ENCODE measurements at regions not wholly inside any gene's neighbourhood (a gene's known extent, or its start where the extent isn't known, plus 50 kb on each side); places are given as distances from the start of the nearest gene placed in this dataset.

DNA sequence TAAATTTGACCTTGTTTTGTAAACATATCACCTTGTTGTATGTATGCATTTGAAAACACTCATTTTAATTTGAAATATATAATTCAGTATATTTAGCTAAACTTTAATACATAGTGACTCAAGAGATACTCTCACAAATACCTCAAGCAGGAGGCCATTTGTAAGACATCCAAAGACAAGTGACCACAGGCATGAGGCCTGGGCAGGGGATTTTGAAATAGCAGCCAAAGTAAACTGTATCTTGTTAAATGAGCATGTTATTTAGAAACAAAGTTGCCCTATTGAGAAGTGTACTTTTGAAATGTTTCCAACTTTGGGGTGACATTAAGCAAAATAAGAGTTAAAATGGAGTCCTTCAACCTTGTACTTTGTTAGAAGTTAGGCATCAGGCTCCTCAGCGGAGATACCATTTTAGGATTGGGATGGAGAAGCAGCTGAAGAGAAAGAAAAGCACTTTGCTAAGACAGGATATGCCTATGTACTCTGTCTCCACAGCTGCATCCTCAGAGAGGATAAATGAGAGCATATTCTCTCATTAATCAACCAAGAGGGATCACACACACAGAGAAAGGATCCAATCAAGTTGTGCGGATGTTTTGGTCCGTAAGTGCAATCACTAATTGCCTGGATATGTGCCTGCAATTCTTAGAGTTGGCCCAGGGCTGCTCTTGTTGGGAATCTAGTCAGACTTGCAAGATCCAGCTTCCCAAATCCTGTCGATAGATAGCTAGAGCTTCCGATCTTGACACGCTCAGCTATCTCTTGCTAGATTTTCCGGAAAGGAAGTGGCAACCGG, 157.5 kb upstream of the HAPLN1 start (continued):
- TF ChIP-seq BCL3 (IDR thresholded peaks at IDR 0.05; ENCODE audit: borderline replicate concordance, insufficient read depth, low read depth, low read length, poor library complexity, severe bottlenecking) (no peak), MYB (IDR thresholded peaks at IDR 0.05; ENCODE audit: borderline replicate concordance, low read depth, low read length) (no peak), HDAC2 (IDR thresholded peaks at IDR 0.05) (no peak), FOS (IDR thresholded peaks at IDR 0.05; ENCODE audit: borderline replicate concordance, extremely low read depth, insufficient read length) (no peak)

DNA sequence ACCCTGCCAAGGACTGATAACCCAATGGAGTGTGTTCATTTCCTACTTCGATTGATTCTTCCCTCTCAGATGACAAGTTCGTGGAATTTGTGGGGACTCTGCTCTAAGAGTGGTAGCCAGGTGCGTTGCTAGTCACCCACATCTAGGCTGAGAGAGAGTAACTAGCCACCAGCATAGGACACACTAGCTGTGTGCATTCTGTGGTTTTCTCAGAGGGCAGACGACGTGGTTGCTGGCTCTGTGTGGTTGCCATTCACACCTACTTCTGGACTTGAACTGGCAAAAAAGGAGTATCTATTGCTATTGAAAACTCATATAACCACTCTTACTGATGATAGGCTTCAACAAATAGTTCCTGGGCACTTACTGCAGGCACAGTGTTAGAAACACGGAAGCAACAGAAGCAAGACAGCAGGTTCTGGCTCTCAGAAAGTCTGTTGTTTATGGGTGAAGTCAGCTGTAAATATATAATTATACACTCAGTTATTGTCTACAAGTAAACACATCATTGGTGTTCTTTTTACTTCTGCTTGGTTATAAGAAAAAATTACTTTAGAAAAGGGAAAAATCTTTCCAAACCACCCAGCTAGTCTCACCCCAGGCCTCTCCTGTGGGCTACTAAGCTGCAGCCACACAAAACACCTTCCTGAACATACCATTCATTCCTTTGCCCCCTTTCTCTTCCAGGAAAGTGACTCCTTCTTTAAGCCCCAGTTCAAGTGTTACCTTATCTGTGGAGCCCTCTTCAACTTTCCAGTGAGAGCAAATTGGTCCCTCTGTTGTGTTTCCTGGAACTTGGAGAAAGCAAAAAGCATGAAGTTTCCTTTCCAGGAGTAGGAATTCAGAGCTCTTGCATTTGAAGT, 151.1 kb upstream of the HAPLN1 start:
- DNase-seq (ENCODE audit: low read depth, low spot score) (no peak), FAIRE-seq (no peak), ATAC-seq (peak; percentile 31; the same call in 1 of the 3 replicates)
- ChIA-PET SMC1A (ENCODE audit: uncharacterized antibody, unreplicated experiment) (interaction anchor here (0.7 kb wide), 1 partner anchor 1012 kb away, joined by 3 read pairs; no protein-coding TSS in a partner anchor), POLR2A (no interaction called here), RAD21 (ENCODE audit: unreplicated experiment) (no interaction called here), CTCF (interaction anchor here (0.6 kb wide), 1 partner anchor 14 kb away, joined by 3 read pairs; no protein-coding TSS in a partner anchor)
- no peak for TF ChIP-seq MAX (IDR thresholded peaks at IDR 0.05; ENCODE audit: low read depth, low read length)
- TF ChIP-seq STAT3 (IDR thresholded peaks at IDR 0.05; ENCODE audit: low read depth, low read length): no peak
- TF ChIP-seq SKIL (IDR thresholded peaks at IDR 0.05; ENCODE audit: low read depth, poor library complexity, severe bottlenecking): no peak
- no peak for TF ChIP-seq CEBPB (IDR thresholded peaks at IDR 0.05; ENCODE audit: borderline replicate concordance in 1 of 2, low read depth in 2 of 2, low read length in 2 of 2)
- TF ChIP-seq IRF4 (IDR thresholded peaks at IDR 0.05; ENCODE audit: low read depth, low read length): no peak
- TF ChIP-seq EP300 (IDR thresholded peaks at IDR 0.05; ENCODE audit: borderline replicate concordance in 1 of 2, control insufficient read depth in 1 of 2, low read depth in 2 of 2, low read length in 2 of 2): no peak
- no peak for TF ChIP-seq TCF12 (IDR thresholded peaks at IDR 0.05; ENCODE audit: low read depth, low read length)
- no peak for TF ChIP-seq IKZF1 (conservative IDR thresholded peaks at IDR 0.05)
- TF ChIP-seq SMAD5 (IDR thresholded peaks at IDR 0.05; ENCODE audit: low read depth): no peak
- H3K4me2 ChIP-seq (ENCODE audit: control insufficient read depth, insufficient read depth): no peak overlapping the region
- no peaks in the 10 kb centered on the region; a peak in 1 of 4 replicates for H3K27me3 ChIP-seq (replicated peaks in 1 of 2; ENCODE audit: control insufficient read depth in 2 of 2, insufficient read depth in 2 of 2, low read length in 1 of 2)
- no peak overlapping the region for H3K27ac ChIP-seq (ENCODE audit: control insufficient read depth, insufficient read depth)
- BruUV-seq (replicated peaks): no TSS peak
- intact Hi-C loops (cut with micrococcal nuclease; ENCODE audit: unreplicated experiment): no loop called here
- no peaks in the 10 kb centered on the region for H3K79me2 ChIP-seq (ENCODE audit: control insufficient read depth, insufficient read depth, low read length)
- H3K36me3 ChIP-seq (ENCODE audit: control insufficient read depth in 2 of 2, insufficient read depth in 2 of 2, low read length in 1 of 2): no peaks in the 10 kb centered on the region
- no peaks in the 10 kb centered on the region for H3K4me1 ChIP-seq (ENCODE audit: control insufficient read depth, insufficient read depth, low read length)
- no peaks in the 10 kb centered on the region for H3K9me3 ChIP-seq (replicated peaks; ENCODE audit: control insufficient read depth, insufficient read depth, low read length)
- 26% methylated on average over 6 of the region's 6 CpGs for WGBS (ENCODE audit: insufficient coverage, insufficient replicate concordance, low lambda C conversion rate, missing lambda C conversion rate)
- in situ Hi-C loops (cut with MboI): no loop called here
- H2AFZ ChIP-seq (ENCODE audit: control insufficient read depth, low read depth, low read length): no peak overlapping the region
- no peak overlapping the region for H3K9ac ChIP-seq (ENCODE audit: control insufficient read depth, insufficient read depth, low read length)
- H3K4me3 ChIP-seq: no peak overlapping the region
- H4K20me1 ChIP-seq (ENCODE audit: control insufficient read depth, insufficient read depth): no peaks in the 10 kb centered on the region
